ENCODE measurements at regions not wholly inside any gene's neighbourhood (a gene's known extent, or its start where the extent isn't known, plus 50 kb on each side); places are given as distances from the start of the nearest gene placed in this dataset.

DNA sequence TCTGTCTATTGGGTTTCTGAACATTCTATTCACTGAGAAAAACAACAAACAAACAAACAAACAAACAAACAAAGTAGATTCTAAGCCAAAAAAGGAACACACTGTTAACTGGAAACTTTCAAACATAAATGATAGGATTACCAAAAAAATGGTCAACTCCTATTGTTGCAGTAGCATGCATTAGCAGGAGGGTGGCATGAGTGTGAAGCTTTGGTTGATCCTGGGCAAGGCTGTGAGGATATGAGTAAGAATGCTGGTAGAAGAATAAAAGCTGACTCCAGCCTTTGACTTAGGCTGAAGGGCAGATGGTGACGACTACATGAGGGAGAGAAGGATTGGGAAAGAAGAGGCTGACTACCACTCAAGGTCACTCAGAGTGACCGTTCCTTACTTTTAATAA, 810.3 kb downstream of the VGLL3 start:
- no peak overlapping the region for H3K4me3 Mint-ChIP-seq
- no peaks in the 10 kb centered on the region for H3K79me2 ChIP-seq (ENCODE audit: control insufficient read depth, insufficient read depth, low read length)
- no peak overlapping the region for H3K4me2 ChIP-seq (replicated peaks; ENCODE audit: low read depth, low read length, poor library complexity, severe bottlenecking)
- no peak for DNase-seq
- TF ChIP-seq, protein P1, sequence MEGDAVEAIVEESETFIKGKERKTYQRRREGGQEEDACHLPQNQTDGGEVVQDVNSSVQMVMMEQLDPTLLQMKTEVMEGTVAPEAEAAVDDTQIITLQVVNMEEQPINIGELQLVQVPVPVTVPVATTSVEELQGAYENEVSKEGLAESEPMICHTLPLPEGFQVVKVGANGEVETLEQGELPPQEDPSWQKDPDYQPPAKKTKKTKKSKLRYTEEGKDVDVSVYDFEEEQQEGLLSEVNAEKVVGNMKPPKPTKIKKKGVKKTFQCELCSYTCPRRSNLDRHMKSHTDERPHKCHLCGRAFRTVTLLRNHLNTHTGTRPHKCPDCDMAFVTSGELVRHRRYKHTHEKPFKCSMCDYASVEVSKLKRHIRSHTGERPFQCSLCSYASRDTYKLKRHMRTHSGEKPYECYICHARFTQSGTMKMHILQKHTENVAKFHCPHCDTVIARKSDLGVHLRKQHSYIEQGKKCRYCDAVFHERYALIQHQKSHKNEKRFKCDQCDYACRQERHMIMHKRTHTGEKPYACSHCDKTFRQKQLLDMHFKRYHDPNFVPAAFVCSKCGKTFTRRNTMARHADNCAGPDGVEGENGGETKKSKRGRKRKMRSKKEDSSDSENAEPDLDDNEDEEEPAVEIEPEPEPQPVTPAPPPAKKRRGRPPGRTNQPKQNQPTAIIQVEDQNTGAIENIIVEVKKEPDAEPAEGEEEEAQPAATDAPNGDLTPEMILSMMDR (IDR thresholded peaks at IDR 0.05), result no peak
- no peak for TF ChIP-seq EZH2 (IDR thresholded peaks at IDR 0.05; ENCODE audit: borderline replicate concordance, insufficient read depth, low read depth, low read length, poor library complexity, severe bottlenecking)
- no peak overlapping the region for H3K9ac ChIP-seq (ENCODE audit: low read length)
- H3K27me3 ChIP-seq (replicated peaks in 1 of 4; ENCODE audit: control extremely low read depth in 1 of 4, control insufficient read depth in 3 of 4, insufficient read depth in 4 of 4, low read length in 3 of 4), result no peaks in the 10 kb centered on the region
- no peaks in the 10 kb centered on the region for H3K27me3 Mint-ChIP-seq
- no peak overlapping the region for H3K27ac Mint-ChIP-seq
- ATAC-seq (ENCODE audit: low read depth), result no peak
- H3K27ac ChIP-seq (ENCODE audit: low read length in 2 of 2), result no peak overlapping the region
- no peak overlapping the region for H2AFZ ChIP-seq (ENCODE audit: insufficient read depth, low read depth, low read length, poor library complexity, severe bottlenecking)
- no peaks in the 10 kb centered on the region for H4K20me1 ChIP-seq (ENCODE audit: control insufficient read depth, insufficient read depth, low read length, poor library complexity, severe bottlenecking)
- H3K9me3 ChIP-seq (ENCODE audit: control extremely low read depth in 1 of 3, control insufficient read depth in 2 of 3, insufficient read depth in 1 of 3, low read length in 2 of 3), result peaks cover 0 to 9% (median 0%) of the 10 kb centered on the region in 3 donors
- POLR2A ChIA-PET, result no interaction called here
- no peaks in the 10 kb centered on the region for H3K4me1 Mint-ChIP-seq
- peaks cover 4% of the 10 kb centered on the region for H3K9me3 Mint-ChIP-seq (ENCODE audit: insufficient read depth)
- H3K4me1 ChIP-seq (ENCODE audit: control insufficient read depth in 2 of 2, insufficient read depth in 2 of 2, low read length in 2 of 2), result no peaks in the 10 kb centered on the region
- CTCF ChIA-PET, result no interaction called here
- no CpG with 5 or more reads among the region's 2 CpGs for WGBS (ENCODE audit: insufficient coverage)
- no peaks in the 10 kb centered on the region for H3K36me3 ChIP-seq (replicated peaks in 1 of 2; ENCODE audit: control extremely low read depth in 1 of 2, control insufficient read depth in 1 of 2, extremely low read depth in 1 of 2, insufficient read depth in 2 of 2, low read length in 1 of 2)
- H3K4me3 ChIP-seq (ENCODE audit: control extremely low read depth in 1 of 5, extremely low read depth in 1 of 5, insufficient read depth in 1 of 5, low read depth in 2 of 5, low read length in 4 of 5), result no peak overlapping the region
- intact Hi-C loops (cut with micrococcal nuclease), result no loop called here

DNA sequence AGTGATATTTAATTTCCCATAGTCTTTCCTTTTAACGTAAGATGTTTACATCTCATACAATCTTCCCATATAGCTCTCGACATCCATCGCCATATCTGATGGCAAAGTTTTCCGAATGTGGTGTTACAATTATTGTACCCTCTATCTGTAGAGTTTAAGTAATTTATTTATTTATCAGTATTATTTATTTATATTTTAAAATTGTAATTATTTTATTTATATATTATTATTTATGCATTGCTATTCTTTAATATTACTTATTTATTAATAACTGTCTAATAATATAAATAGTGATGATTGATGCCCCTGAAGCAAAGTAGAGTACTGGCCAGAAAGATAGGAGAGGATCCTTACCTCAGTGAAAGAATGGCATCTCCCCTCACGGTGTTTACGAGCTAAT, 812.9 kb downstream of the VGLL3 start:
- WGBS (ENCODE audit: insufficient coverage), result no CpG with 5 or more reads among the region's 6 CpGs
- Histone ChIP-seq H3K79me2 (ENCODE audit: control insufficient read depth, insufficient read depth, low read length) (no peaks in the 10 kb centered on the region), H3K4me3 (ENCODE audit: control extremely low read depth in 1 of 5, extremely low read depth in 1 of 5, insufficient read depth in 1 of 5, low read depth in 2 of 5, low read length in 4 of 5) (no peak overlapping the region), H3K9me3 (ENCODE audit: control extremely low read depth in 1 of 3, control insufficient read depth in 2 of 3, insufficient read depth in 1 of 3, low read length in 2 of 3) (no peaks in the 10 kb centered on the region), H3K9ac (ENCODE audit: low read length) (no peak overlapping the region), H3K4me2 (replicated peaks; ENCODE audit: low read depth, low read length, poor library complexity, severe bottlenecking) (no peak overlapping the region), H3K4me1 (ENCODE audit: control insufficient read depth in 2 of 2, insufficient read depth in 2 of 2, low read length in 2 of 2) (no peaks in the 10 kb centered on the region), H3K27ac (ENCODE audit: low read length in 2 of 2) (no peak overlapping the region), H4K20me1 (ENCODE audit: control insufficient read depth, insufficient read depth, low read length, poor library complexity, severe bottlenecking) (no peaks in the 10 kb centered on the region), H3K36me3 (replicated peaks in 1 of 2; ENCODE audit: control extremely low read depth in 1 of 2, control insufficient read depth in 1 of 2, extremely low read depth in 1 of 2, insufficient read depth in 2 of 2, low read length in 1 of 2) (no peaks in the 10 kb centered on the region), H2AFZ (ENCODE audit: insufficient read depth, low read depth, low read length, poor library complexity, severe bottlenecking) (no peak overlapping the region), H3K27me3 (replicated peaks in 1 of 4; ENCODE audit: control extremely low read depth in 1 of 4, control insufficient read depth in 3 of 4, insufficient read depth in 4 of 4, low read length in 3 of 4) (no peaks in the 10 kb centered on the region)
- ATAC-seq (ENCODE audit: low read depth) (no peak), DNase-seq (no peak)
- H3K4me1 Mint-ChIP-seq, result no peaks in the 10 kb centered on the region
- TF ChIP-seq, protein P1 (IDR thresholded peaks at IDR 0.05), result no peak
- TF ChIP-seq EZH2 (IDR thresholded peaks at IDR 0.05; ENCODE audit: borderline replicate concordance, insufficient read depth, low read depth, low read length, poor library complexity, severe bottlenecking), result no peak
- ChIA-PET POLR2A (no interaction called here), CTCF (no interaction called here)
- H3K27me3 Mint-ChIP-seq, result no peaks in the 10 kb centered on the region
- intact Hi-C loops (cut with micrococcal nuclease), result no loop called here
- H3K27ac Mint-ChIP-seq, result no peak overlapping the region
- no peak overlapping the region for H3K4me3 Mint-ChIP-seq
- H3K9me3 Mint-ChIP-seq (ENCODE audit: insufficient read depth), result no peaks in the 10 kb centered on the region
